ENCODE measurements at regions not wholly inside any gene's neighbourhood (a gene's known extent, or its start where the extent isn't known, plus 50 kb on each side); places are given as distances from the start of the nearest gene placed in this dataset.

DNA sequence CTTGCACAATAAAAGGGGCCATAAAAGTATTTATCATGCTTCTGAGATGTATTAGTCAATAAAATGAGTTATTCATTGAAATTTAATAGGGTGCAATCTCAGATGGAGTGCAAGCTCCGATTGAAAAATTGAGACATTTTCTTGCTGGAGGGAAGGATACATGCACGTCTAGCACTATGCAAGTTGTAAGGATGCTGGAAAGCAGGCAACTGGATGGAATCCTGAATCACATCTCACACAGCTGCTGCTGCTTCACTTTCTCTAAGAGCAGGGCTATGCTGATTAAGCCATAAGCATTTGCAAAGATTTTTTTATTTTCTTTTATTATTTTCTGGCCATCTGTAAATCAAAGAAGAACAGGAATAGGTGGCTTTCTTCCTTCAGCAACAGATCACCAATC, 308.8 kb upstream of the EPHA7 start:
- Histone ChIP-seq H3K27me3 (ENCODE audit: control insufficient read depth, insufficient read depth, low read length) (no peaks in the 10 kb centered on the region), H3K27ac (ENCODE audit: insufficient read depth, low read length, poor library complexity, severe bottlenecking) (no peak overlapping the region), H3K4me1 (ENCODE audit: control insufficient read depth, insufficient read depth, low read length, poor library complexity, severe bottlenecking) (no peaks in the 10 kb centered on the region), H3K36me3 (ENCODE audit: control insufficient read depth, insufficient read depth, low read length) (no peaks in the 10 kb centered on the region), H3K9me3 (ENCODE audit: control insufficient read depth in 2 of 2, low read length in 2 of 2) (peaks cover 0 to 7% of the 10 kb centered on the region in 2 experiments), H3K4me3 (ENCODE audit: low read depth, low read length) (no peak overlapping the region)
- no peaks in the 10 kb centered on the region for H3K4me1 Mint-ChIP-seq
- DNase-seq: no peak
- H3K9me3 Mint-ChIP-seq: peaks cover 2 to 27% (median 7%) of the 10 kb centered on the region in 7 donors
- no peaks in the 10 kb centered on the region for H3K27me3 Mint-ChIP-seq
- H3K36me3 Mint-ChIP-seq: no peaks in the 10 kb centered on the region
- H3K4me3 Mint-ChIP-seq: no peak overlapping the region
- no peak for ATAC-seq (ENCODE audit: low read depth in 2 of 2)
- H3K27ac Mint-ChIP-seq: no peak overlapping the region

DNA sequence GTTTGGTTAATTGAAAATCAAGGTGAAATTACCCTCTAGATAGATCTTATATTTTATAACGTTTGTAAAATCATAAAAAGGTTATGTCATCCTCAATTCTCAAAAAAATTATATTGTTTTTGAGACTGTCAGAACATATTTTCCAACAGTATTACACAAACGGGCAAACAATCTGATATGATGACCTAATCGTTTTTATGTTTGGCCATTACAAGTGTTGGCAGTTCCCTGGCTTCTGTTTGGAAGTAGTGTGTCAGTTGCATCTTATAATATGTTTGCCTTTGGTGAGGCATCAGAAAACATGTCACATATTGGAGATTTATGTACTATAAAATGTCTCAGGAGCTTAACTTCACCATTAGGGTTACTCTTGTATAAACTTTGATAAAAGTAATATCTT, 308.1 kb upstream of the EPHA7 start:
- Histone ChIP-seq H3K36me3 (ENCODE audit: control insufficient read depth, insufficient read depth, low read length) (no peaks in the 10 kb centered on the region), H3K9me3 (ENCODE audit: control insufficient read depth in 2 of 2, low read length in 2 of 2) (peaks cover 0 to 7% of the 10 kb centered on the region in 2 experiments), H3K4me1 (ENCODE audit: control insufficient read depth, insufficient read depth, low read length, poor library complexity, severe bottlenecking) (no peaks in the 10 kb centered on the region), H3K4me3 (ENCODE audit: low read depth, low read length) (no peak overlapping the region), H3K27me3 (ENCODE audit: control insufficient read depth, insufficient read depth, low read length) (no peaks in the 10 kb centered on the region), H3K27ac (ENCODE audit: insufficient read depth, low read length, poor library complexity, severe bottlenecking) (no peak overlapping the region)
- DNase-seq (no peak), ATAC-seq (ENCODE audit: low read depth in 2 of 2) (no peak)
- Mint-ChIP-seq H3K36me3 (no peaks in the 10 kb centered on the region), H3K27me3 (no peaks in the 10 kb centered on the region), H3K9me3 (peaks cover 5 to 31% (median 8%) of the 10 kb centered on the region in 7 donors), H3K4me3 (no peak overlapping the region), H3K4me1 (no peaks in the 10 kb centered on the region), H3K27ac (no peak overlapping the region)

GRCh38 chr6:93721386-93722048, 302.2 kb upstream of the EPHA7 start:
- Mint-ChIP-seq H3K9me3 (peaks cover 0 to 24% (median 4%) of the 10 kb centered on the region in 7 donors), H3K4me1 (no peaks in the 10 kb centered on the region), H3K4me3 (no peak overlapping the region), H3K27me3 (no peaks in the 10 kb centered on the region), H3K36me3 (no peaks in the 10 kb centered on the region), H3K27ac (no peak overlapping the region)
- no peaks in the 10 kb centered on the region for H3K4me1 ChIP-seq (ENCODE audit: control insufficient read depth, insufficient read depth, low read length, poor library complexity, severe bottlenecking)
- H3K27me3 ChIP-seq (ENCODE audit: control insufficient read depth, insufficient read depth, low read length): no peaks in the 10 kb centered on the region
- no peak overlapping the region for H3K27ac ChIP-seq (ENCODE audit: insufficient read depth, low read length, poor library complexity, severe bottlenecking)
- ATAC-seq (ENCODE audit: low read depth in 2 of 2) (no peak), DNase-seq (no peak)
- H3K36me3 ChIP-seq (ENCODE audit: control insufficient read depth, insufficient read depth, low read length): no peaks in the 10 kb centered on the region
- H3K9me3 ChIP-seq (ENCODE audit: control insufficient read depth in 2 of 2, low read length in 2 of 2): peaks cover 5 to 11% of the 10 kb centered on the region in 2 experiments
- no peak overlapping the region for H3K4me3 ChIP-seq (ENCODE audit: low read depth, low read length)

GRCh38 chr6:93713974-93714373, 294.6 kb upstream of the EPHA7 start:
- no peaks in the 10 kb centered on the region for H3K27me3 Mint-ChIP-seq

GRCh38 chr6:93703431-93703830, 284.1 kb upstream of the EPHA7 start:
- Histone ChIP-seq H3K27me3 (ENCODE audit: control insufficient read depth, insufficient read depth, low read length) (no peaks in the 10 kb centered on the region), H3K9me3 (ENCODE audit: control insufficient read depth in 2 of 2, low read length in 2 of 2) (no peaks in the 10 kb centered on the region), H3K27ac (ENCODE audit: insufficient read depth, low read length, poor library complexity, severe bottlenecking) (no peak overlapping the region), H3K36me3 (ENCODE audit: control insufficient read depth, insufficient read depth, low read length) (no peaks in the 10 kb centered on the region), H3K4me1 (ENCODE audit: control insufficient read depth, insufficient read depth, low read length, poor library complexity, severe bottlenecking) (no peaks in the 10 kb centered on the region), H3K4me3 (ENCODE audit: low read depth, low read length) (no peak overlapping the region)
- DNase-seq (no peak), ATAC-seq (ENCODE audit: low read depth in 2 of 2) (no peak)
- no peaks in the 10 kb centered on the region for H3K4me1 Mint-ChIP-seq
- peaks cover 3 to 20% (median 13%) of the 10 kb centered on the region in 7 donors for H3K9me3 Mint-ChIP-seq
- no peak overlapping the region for H3K4me3 Mint-ChIP-seq
- no peak overlapping the region for H3K27ac Mint-ChIP-seq
- H3K36me3 Mint-ChIP-seq: no peaks in the 10 kb centered on the region
- no peaks in the 10 kb centered on the region for H3K27me3 Mint-ChIP-seq

More at GRCh38 chr6:93713974-93714373, 294.6 kb upstream of the EPHA7 start:
- H3K27ac ChIP-seq (ENCODE audit: insufficient read depth, low read length, poor library complexity, severe bottlenecking): no peak overlapping the region
- Mint-ChIP-seq H3K36me3 (no peaks in the 10 kb centered on the region), H3K9me3 (peaks cover 0 to 27% (median 5%) of the 10 kb centered on the region in 7 donors), H3K4me1 (no peaks in the 10 kb centered on the region), H3K27ac (no peak overlapping the region), H3K4me3 (no peak overlapping the region)
- DNase-seq (no peak), ATAC-seq (ENCODE audit: low read depth in 2 of 2) (no peak)
- H3K4me1 ChIP-seq (ENCODE audit: control insufficient read depth, insufficient read depth, low read length, poor library complexity, severe bottlenecking): no peaks in the 10 kb centered on the region
- H3K9me3 ChIP-seq (ENCODE audit: control insufficient read depth in 2 of 2, low read length in 2 of 2): peaks cover 14 to 25% of the 10 kb centered on the region in 2 experiments
- no peaks in the 10 kb centered on the region for H3K36me3 ChIP-seq (ENCODE audit: control insufficient read depth, insufficient read depth, low read length)
- no peaks in the 10 kb centered on the region for H3K27me3 ChIP-seq (ENCODE audit: control insufficient read depth, insufficient read depth, low read length)
- no peak overlapping the region for H3K4me3 ChIP-seq (ENCODE audit: low read depth, low read length)

GRCh38 chr6:93701526-93701925, 282.2 kb upstream of the EPHA7 start:
- no peaks in the 10 kb centered on the region for H3K4me1 Mint-ChIP-seq
- H3K36me3 ChIP-seq (ENCODE audit: control insufficient read depth, insufficient read depth, low read length): no peaks in the 10 kb centered on the region

DNA sequence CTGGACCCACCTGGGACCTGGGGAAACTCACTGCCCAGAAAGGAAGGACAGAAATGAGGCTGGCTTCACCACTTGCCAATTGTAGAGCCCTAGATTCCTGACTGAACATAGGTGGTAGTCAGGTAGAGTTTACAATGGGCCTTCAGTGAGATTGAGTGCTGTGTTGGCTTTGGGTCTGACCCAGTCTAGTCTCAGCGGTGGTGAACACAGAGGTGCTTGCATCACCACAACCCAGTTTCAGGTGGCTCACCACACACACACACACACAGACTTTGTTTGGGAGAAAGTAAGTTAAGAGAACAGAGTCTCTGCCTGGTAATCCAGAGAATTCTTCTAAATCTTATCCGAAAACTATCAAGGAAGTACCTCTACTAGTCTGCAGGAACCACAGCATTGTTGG, 266.1 kb upstream of the EPHA7 start:
- no peaks in the 10 kb centered on the region for H3K27me3 ChIP-seq (ENCODE audit: control insufficient read depth, insufficient read depth, low read length)
- no peak overlapping the region for H3K4me3 Mint-ChIP-seq
- H3K36me3 Mint-ChIP-seq: no peaks in the 10 kb centered on the region
- no peak overlapping the region for H3K27ac Mint-ChIP-seq
- H3K9me3 ChIP-seq (ENCODE audit: control insufficient read depth in 2 of 2, low read length in 2 of 2): peaks cover 3 to 12% of the 10 kb centered on the region in 2 experiments
- H3K9me3 Mint-ChIP-seq: peaks cover 0 to 30% (median 11%) of the 10 kb centered on the region in 7 donors
- no peaks in the 10 kb centered on the region for H3K36me3 ChIP-seq (ENCODE audit: control insufficient read depth, insufficient read depth, low read length)
- no peaks in the 10 kb centered on the region for H3K4me1 Mint-ChIP-seq
- H3K27ac ChIP-seq (ENCODE audit: insufficient read depth, low read length, poor library complexity, severe bottlenecking): no peak overlapping the region
- ATAC-seq (ENCODE audit: low read depth in 2 of 2) (no peak), DNase-seq (no peak)
- H3K4me3 ChIP-seq (ENCODE audit: low read depth, low read length): no peak overlapping the region
- H3K27me3 Mint-ChIP-seq: no peaks in the 10 kb centered on the region
- no peaks in the 10 kb centered on the region for H3K4me1 ChIP-seq (ENCODE audit: control insufficient read depth, insufficient read depth, low read length, poor library complexity, severe bottlenecking)

More at GRCh38 chr6:93701526-93701925, 282.2 kb upstream of the EPHA7 start:
- Mint-ChIP-seq H3K4me3 (no peak overlapping the region), H3K9me3 (peaks cover 3 to 17% (median 13%) of the 10 kb centered on the region in 7 donors), H3K27me3 (no peaks in the 10 kb centered on the region), H3K27ac (no peak overlapping the region), H3K36me3 (no peaks in the 10 kb centered on the region)
- no peak for ATAC-seq (ENCODE audit: low read depth in 2 of 2)
- Histone ChIP-seq H3K9me3 (ENCODE audit: control insufficient read depth in 2 of 2, low read length in 2 of 2) (peaks cover 0 to 2% of the 10 kb centered on the region in 2 experiments), H3K27ac (ENCODE audit: insufficient read depth, low read length, poor library complexity, severe bottlenecking) (no peak overlapping the region), H3K4me3 (ENCODE audit: low read depth, low read length) (no peak overlapping the region), H3K27me3 (ENCODE audit: control insufficient read depth, insufficient read depth, low read length) (no peaks in the 10 kb centered on the region), H3K4me1 (ENCODE audit: control insufficient read depth, insufficient read depth, low read length, poor library complexity, severe bottlenecking) (no peaks in the 10 kb centered on the region)
- no peak for DNase-seq

GRCh38 chr6:93684339-93684738, 265.0 kb upstream of the EPHA7 start:
- Histone ChIP-seq H3K4me1 (ENCODE audit: control insufficient read depth, insufficient read depth, low read length, poor library complexity, severe bottlenecking) (no peaks in the 10 kb centered on the region), H3K9me3 (ENCODE audit: control insufficient read depth in 2 of 2, low read length in 2 of 2) (peaks cover 3 to 12% of the 10 kb centered on the region in 2 experiments), H3K4me3 (ENCODE audit: low read depth, low read length) (no peak overlapping the region), H3K27me3 (ENCODE audit: control insufficient read depth, insufficient read depth, low read length) (no peaks in the 10 kb centered on the region), H3K36me3 (ENCODE audit: control insufficient read depth, insufficient read depth, low read length) (no peaks in the 10 kb centered on the region), H3K27ac (ENCODE audit: insufficient read depth, low read length, poor library complexity, severe bottlenecking) (no peak overlapping the region)
- H3K4me1 Mint-ChIP-seq: no peaks in the 10 kb centered on the region
- peaks cover 0 to 25% (median 11%) of the 10 kb centered on the region in 7 donors for H3K9me3 Mint-ChIP-seq
- no peak overlapping the region for H3K4me3 Mint-ChIP-seq
- H3K27ac Mint-ChIP-seq: no peak overlapping the region
- no peak for DNase-seq
- H3K27me3 Mint-ChIP-seq: no peaks in the 10 kb centered on the region
- ATAC-seq (ENCODE audit: low read depth in 2 of 2): no peak
- no peaks in the 10 kb centered on the region for H3K36me3 Mint-ChIP-seq
